ENCODE measurements at regions not wholly inside any gene's neighbourhood (a gene's known extent, or its start where the extent isn't known, plus 50 kb on each side); places are given as distances from the start of the nearest gene placed in this dataset.

- no peak for DNase-seq
These were observed 120.5 kb downstream of the GADD45G start for GRCh38 chr9:89725271-89725670.

- DNase-seq, result no peak
These were observed 125.2 kb downstream of the GADD45G start for GRCh38 chr9:89729954-89730530.

GRCh38 chr9:89730715-89731114 lies 125.9 kb downstream of the GADD45G start:
- DNase-seq, result no peak

GRCh38 chr9:89731262-89732182 lies 126.7 kb downstream of the GADD45G start:
- DNase-seq, result no peak

GRCh38 chr9:89732295-89732938 lies 127.6 kb downstream of the GADD45G start:
- no peak for DNase-seq

GRCh38 chr9:89732939-89733324 lies 128.1 kb downstream of the GADD45G start:
- no peak for DNase-seq

- no peak for DNase-seq
These were observed 129.8 kb downstream of the GADD45G start for GRCh38 chr9:89734600-89735041.

GRCh38 chr9:89738137-89738932 lies 133.5 kb downstream of the GADD45G start:
- no peak for DNase-seq

GRCh38 chr9:89739511-89739910 lies 134.7 kb downstream of the GADD45G start:
- DNase-seq, result no peak

- no peak for DNase-seq
These were observed 135.1 kb downstream of the GADD45G start for GRCh38 chr9:89739916-89740315.

- no peak for DNase-seq
These were observed 135.9 kb downstream of the GADD45G start for GRCh38 chr9:89740722-89741121.

- DNase-seq, result peak; percentile 47
These were observed 137.8 kb downstream of the GADD45G start for GRCh38 chr9:89742660-89743059.

- DNase-seq, result peak; percentile 79
These were observed 138.4 kb downstream of the GADD45G start for GRCh38 chr9:89743216-89743572.

GRCh38 chr9:89743573-89744254 lies 138.9 kb downstream of the GADD45G start:
- DNase-seq, result peak; percentile 78

GRCh38 chr9:89744255-89744648 lies 139.4 kb downstream of the GADD45G start:
- no peak for DNase-seq

- DNase-seq, result no peak
These were observed 139.9 kb downstream of the GADD45G start for GRCh38 chr9:89744730-89745129.

- DNase-seq, result no peak
These were observed 141.0 kb downstream of the GADD45G start for GRCh38 chr9:89745601-89746376.

- no peak for DNase-seq
These were observed 141.7 kb downstream of the GADD45G start for GRCh38 chr9:89746385-89747116.

- DNase-seq, result no peak
These were observed 142.8 kb downstream of the GADD45G start for GRCh38 chr9:89747596-89747995.

- DNase-seq, result no peak
These were observed 143.3 kb downstream of the GADD45G start for GRCh38 chr9:89748021-89748670.
